ENCODE measurements at regions not wholly inside any gene's neighbourhood (a gene's known extent, or its start where the extent isn't known, plus 50 kb on each side); places are given as distances from the start of the nearest gene placed in this dataset.

DNA sequence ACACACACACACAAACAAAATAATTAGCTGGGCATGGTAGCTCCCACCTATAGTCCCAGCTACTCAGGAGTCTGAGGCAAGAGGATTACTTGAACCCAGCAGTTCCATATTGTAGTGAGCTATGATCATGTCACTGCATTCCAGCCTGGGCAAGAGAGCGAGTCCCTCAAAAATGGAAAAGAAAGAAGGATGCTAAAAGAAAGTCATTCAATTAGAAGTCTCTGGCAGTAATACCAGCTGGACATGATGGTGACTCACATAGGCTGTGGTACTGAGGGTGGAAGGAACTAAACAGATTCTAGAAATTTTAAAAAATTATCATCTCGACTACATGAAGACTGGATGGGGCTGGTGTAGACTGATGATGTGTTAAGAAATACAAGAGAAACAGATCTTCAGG is 385.3 kb downstream of the ETV1 start:
- TF ChIP-seq, protein P1, sequence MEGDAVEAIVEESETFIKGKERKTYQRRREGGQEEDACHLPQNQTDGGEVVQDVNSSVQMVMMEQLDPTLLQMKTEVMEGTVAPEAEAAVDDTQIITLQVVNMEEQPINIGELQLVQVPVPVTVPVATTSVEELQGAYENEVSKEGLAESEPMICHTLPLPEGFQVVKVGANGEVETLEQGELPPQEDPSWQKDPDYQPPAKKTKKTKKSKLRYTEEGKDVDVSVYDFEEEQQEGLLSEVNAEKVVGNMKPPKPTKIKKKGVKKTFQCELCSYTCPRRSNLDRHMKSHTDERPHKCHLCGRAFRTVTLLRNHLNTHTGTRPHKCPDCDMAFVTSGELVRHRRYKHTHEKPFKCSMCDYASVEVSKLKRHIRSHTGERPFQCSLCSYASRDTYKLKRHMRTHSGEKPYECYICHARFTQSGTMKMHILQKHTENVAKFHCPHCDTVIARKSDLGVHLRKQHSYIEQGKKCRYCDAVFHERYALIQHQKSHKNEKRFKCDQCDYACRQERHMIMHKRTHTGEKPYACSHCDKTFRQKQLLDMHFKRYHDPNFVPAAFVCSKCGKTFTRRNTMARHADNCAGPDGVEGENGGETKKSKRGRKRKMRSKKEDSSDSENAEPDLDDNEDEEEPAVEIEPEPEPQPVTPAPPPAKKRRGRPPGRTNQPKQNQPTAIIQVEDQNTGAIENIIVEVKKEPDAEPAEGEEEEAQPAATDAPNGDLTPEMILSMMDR (IDR thresholded peaks at IDR 0.05; ENCODE audit: insufficient read depth, low read length, poor library complexity, severe bottlenecking): no peak
- no peak for TF ChIP-seq EZH2phosphoT487 (conservative IDR thresholded peaks at IDR 0.05; ENCODE audit: low read length)

All from SU-DHL-6 (cell line).